ENCODE measurements at regions not wholly inside any gene's neighbourhood (a gene's known extent, or its start where the extent isn't known, plus 50 kb on each side); places are given as distances from the start of the nearest gene placed in this dataset.

- Histone ChIP-seq H3K36me3 (no peaks in the 10 kb centered on the region), H3K4me3 (no peak overlapping the region), H3K27me3 (no peaks in the 10 kb centered on the region), H3K27ac (no peak overlapping the region), H3K4me1 (ENCODE audit: insufficient read depth) (no peaks in the 10 kb centered on the region), H3K9me3 (no peaks in the 10 kb centered on the region)
- intact Hi-C loops (cut with DNase I) = no loop called here
- TF ChIP-seq POLR2A (IDR thresholded peaks at IDR 0.05) (no peak), CTCF (IDR thresholded peaks at IDR 0.05) (no peak), EP300 (IDR thresholded peaks at IDR 0.05) (no peak)
- DNase-seq = no peak
- WGBS, 3 donors = 93 to 97% (median 94%) methylated on average over 2 of the region's 2 CpGs
Observed at GRCh38 chr2:139605668-139606067, 825.5 kb upstream of the NXPH2 start.

GRCh38 chr2:139600166-139600565 is 820.0 kb upstream of the NXPH2 start:
- H3K27me3 ChIP-seq = no peaks in the 10 kb centered on the region
- H3K4me3 ChIP-seq = no peak overlapping the region
- H3K4me1 ChIP-seq (ENCODE audit: insufficient read depth) = no peaks in the 10 kb centered on the region
- no peaks in the 10 kb centered on the region for H3K9me3 ChIP-seq
- no peak for DNase-seq
- intact Hi-C loops (cut with DNase I) = no loop called here
- H3K36me3 ChIP-seq = no peaks in the 10 kb centered on the region
- H3K27ac ChIP-seq = no peak overlapping the region
- TF ChIP-seq EP300 (IDR thresholded peaks at IDR 0.05) (no peak), CTCF (IDR thresholded peaks at IDR 0.05) (no peak), POLR2A (IDR thresholded peaks at IDR 0.05) (no peak)
- 47 to 58% (median 48%) methylated on average over 2 of the region's 2 CpGs for WGBS, 3 donors

- Histone ChIP-seq H3K27me3 (no peaks in the 10 kb centered on the region), H3K27ac (no peak overlapping the region), H3K36me3 (no peaks in the 10 kb centered on the region), H3K9me3 (no peaks in the 10 kb centered on the region), H3K4me3 (no peak overlapping the region), H3K4me1 (ENCODE audit: insufficient read depth) (no peaks in the 10 kb centered on the region)
- intact Hi-C loops (cut with DNase I) = no loop called here
- TF ChIP-seq POLR2A (IDR thresholded peaks at IDR 0.05) = no peak
- no peak for TF ChIP-seq CTCF (IDR thresholded peaks at IDR 0.05)
- no peak for TF ChIP-seq EP300 (IDR thresholded peaks at IDR 0.05)
- 36 to 44% (median 42%) methylated on average over 1 of the region's 1 CpG for WGBS, 3 donors
- no peak for DNase-seq
Observed at GRCh38 chr2:139585101-139585500, 804.9 kb upstream of the NXPH2 start.

- H3K36me3 ChIP-seq = no peaks in the 10 kb centered on the region
- H3K4me3 ChIP-seq = no peak overlapping the region
- H3K9me3 ChIP-seq = no peaks in the 10 kb centered on the region
- no peak for DNase-seq
- 0 to 3% (median 1%) methylated on average over 1 of the region's 1 CpG for WGBS, 3 donors
- intact Hi-C loops (cut with DNase I) = loop anchor here in 1 of 4 donors (10.0 kb wide), 1 partner anchor 1030 kb away; no protein-coding TSS in a partner anchor
- H3K27me3 ChIP-seq = no peaks in the 10 kb centered on the region
- no peaks in the 10 kb centered on the region for H3K4me1 ChIP-seq (ENCODE audit: insufficient read depth)
- no peak overlapping the region for H3K27ac ChIP-seq
- TF ChIP-seq CTCF (IDR thresholded peaks at IDR 0.05) = no peak
- no peak for TF ChIP-seq POLR2A (IDR thresholded peaks at IDR 0.05)
- no peak for TF ChIP-seq EP300 (IDR thresholded peaks at IDR 0.05)
Observed at GRCh38 chr2:139574371-139574770, 794.2 kb upstream of the NXPH2 start.

GRCh38 chr2:139556789-139557188 is 776.6 kb upstream of the NXPH2 start:
- Histone ChIP-seq H3K4me3 (no peak overlapping the region), H3K9me3 (no peaks in the 10 kb centered on the region), H3K27me3 (no peaks in the 10 kb centered on the region), H3K27ac (no peak overlapping the region), H3K36me3 (no peaks in the 10 kb centered on the region), H3K4me1 (ENCODE audit: insufficient read depth) (no peaks in the 10 kb centered on the region)
- 95 to 98% (median 96%) methylated on average over 5 of the region's 5 CpGs for WGBS, 3 donors
- DNase-seq = no peak
- no peak for TF ChIP-seq CTCF (IDR thresholded peaks at IDR 0.05)
- no peak for TF ChIP-seq EP300 (IDR thresholded peaks at IDR 0.05)
- intact Hi-C loops (cut with DNase I) = no loop called here
